Left renal pelvis (tissue), 4 donors: ENCODE measurements at regions not wholly inside any gene's neighbourhood (a gene's known extent, or its start where the extent isn't known, plus 50 kb on each side); places are given as distances from the start of the nearest gene placed in this dataset.

Source experiments
- DNase-seq, 4 donors: peaks; one replicate each; pipeline ENCODE4 v3.0.0-alpha.2; 2013; ENCODE audit warnings: low read depth in 4 of 4, low spot score in 3 of 4

DNA sequence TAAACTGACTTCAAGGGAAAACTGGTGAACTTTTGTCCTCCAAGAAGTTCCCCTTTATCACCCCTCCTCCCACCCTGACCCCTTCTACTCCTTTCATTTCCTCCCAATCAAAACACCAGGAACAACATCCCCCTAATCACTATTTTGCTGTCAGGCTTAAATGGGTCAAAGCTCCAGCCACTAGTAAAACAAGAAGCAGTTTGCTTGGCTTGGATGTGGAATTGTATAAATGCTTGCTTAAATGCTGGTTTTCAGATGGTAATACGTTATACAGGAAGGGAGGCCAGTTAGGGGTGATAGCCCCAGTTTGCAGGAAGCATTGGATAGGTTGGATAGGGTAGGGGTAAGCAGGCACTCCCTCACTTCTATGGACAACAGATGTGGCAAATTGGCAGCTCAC lies 473.6 kb downstream of the AGTPBP1 start:
- no peak for DNase-seq

- DNase-seq = no peak
Measured at GRCh38 chr9:85264695-85265094, 477.1 kb downstream of the AGTPBP1 start.

DNA sequence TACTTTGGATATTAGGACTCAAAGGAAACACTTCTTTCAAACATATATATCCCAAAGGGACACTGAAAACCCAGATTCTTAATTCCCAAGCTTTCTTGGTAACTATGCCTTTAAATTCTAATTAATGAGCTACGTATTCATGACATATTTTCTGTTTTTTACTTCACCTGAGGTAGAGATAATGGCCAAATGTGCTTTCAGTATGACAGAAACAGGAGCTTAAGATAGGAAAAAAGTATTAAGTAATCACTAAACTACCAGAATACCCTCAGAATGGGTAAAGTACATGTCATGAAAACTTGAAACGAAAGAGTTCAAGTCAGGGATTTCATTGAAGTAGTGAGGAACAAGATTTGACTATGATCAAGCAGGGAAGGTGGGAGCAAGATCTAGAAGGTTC lies 478.5 kb downstream of the AGTPBP1 start:
- DNase-seq = no peak

- DNase-seq = no peak
Measured at GRCh38 chr9:85262333-85262732, 479.4 kb downstream of the AGTPBP1 start.

GRCh38 chr9:85260275-85260845 lies 481.4 kb downstream of the AGTPBP1 start:
- no peak for DNase-seq

DNA sequence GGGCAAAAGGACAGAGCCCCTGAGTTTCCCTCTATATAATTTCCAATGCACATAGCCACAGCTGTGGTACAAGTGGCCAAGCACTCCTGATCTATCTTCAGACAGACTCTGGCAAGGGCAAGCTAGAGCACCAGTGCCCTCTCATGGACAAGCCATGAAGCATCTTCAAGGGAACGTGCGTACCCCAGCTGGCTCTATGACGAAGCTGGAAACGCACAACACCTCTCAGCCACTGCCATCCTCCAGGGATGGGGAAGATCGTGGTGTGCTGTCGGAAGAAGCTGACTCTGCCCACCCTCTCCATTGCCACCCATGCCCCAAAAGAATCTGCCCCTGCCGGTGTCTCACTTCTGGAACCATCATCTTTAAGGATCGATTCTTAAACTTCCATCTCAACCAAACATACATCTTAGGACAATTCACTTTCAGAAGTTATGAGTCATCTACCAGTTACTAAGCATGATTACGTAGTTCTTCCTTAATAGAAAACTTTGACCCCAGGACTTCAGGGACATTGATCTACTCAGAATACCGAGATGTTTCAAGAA lies 482.9 kb downstream of the AGTPBP1 start:
- DNase-seq = peak in 1 of 4 donors; percentile 50

GRCh38 chr9:85258236-85258635 lies 483.5 kb downstream of the AGTPBP1 start:
- no peak for DNase-seq

- no peak for DNase-seq
Measured at GRCh38 chr9:85249313-85249621, 492.5 kb downstream of the AGTPBP1 start.

DNA sequence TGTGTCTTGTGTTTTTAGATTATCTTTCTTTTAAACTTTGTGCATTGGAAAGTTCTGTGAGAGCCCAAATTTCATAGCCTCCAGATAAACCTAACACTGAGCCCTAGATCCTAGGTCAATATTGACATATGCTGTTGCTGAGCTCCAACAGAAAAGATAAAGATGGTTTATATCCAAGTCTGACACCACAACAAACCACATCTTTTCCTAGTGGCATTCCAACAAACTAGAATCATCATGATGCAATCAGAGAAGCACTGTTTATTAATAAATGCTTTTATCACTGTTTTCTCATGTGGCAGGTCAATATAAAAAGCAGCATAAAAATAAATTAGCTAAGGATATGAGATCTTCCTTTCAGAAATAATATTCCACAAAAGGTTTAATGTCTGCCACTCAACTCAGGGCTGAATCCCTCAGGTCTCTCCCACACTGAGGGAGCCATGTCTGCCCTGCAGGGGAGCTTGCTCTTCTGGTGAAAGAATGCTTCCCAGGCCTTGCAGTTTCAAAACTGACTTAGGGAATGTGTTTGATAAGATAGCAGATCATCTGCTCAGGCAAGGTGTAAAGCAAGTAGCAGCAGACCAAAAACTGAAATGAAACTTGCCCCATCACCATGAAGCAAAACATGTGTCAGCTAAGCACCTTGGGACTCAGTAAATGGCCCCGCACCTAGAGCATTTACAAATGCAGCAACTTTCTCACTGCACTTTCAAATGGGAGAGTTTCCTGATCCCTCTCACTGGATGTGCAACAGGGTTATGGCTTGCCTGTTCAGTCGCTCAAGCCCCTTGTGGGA lies 493.0 kb downstream of the AGTPBP1 start:
- no peak for DNase-seq

GRCh38 chr9:85246541-85246940 lies 495.2 kb downstream of the AGTPBP1 start:
- no peak for DNase-seq

GRCh38 chr9:85244856-85245255 lies 496.9 kb downstream of the AGTPBP1 start:
- DNase-seq = no peak

- DNase-seq = peak in 2 of 4 donors; percentile 42 to 48
Measured at GRCh38 chr9:85243977-85244376, 497.8 kb downstream of the AGTPBP1 start.

DNA sequence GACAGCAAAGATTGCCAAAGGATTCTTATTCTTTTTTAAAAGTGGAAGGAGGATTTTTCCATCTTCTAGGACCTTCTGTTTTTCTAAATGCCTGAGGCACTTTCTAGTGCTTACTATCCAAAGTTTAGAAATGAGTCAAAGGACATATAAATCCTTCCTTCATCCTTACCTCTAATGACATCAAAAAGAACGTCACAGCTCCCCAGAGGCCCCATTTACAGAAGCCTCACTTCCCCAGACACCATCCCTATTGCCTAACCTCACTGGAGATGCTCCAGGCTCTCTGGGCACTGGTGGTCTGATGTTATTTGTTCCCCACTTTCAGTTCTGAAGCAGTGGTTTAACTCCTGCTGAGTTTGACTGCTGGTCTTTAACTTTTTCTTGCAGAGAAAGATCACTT lies 504.3 kb downstream of the AGTPBP1 start:
- DNase-seq = no peak

DNA sequence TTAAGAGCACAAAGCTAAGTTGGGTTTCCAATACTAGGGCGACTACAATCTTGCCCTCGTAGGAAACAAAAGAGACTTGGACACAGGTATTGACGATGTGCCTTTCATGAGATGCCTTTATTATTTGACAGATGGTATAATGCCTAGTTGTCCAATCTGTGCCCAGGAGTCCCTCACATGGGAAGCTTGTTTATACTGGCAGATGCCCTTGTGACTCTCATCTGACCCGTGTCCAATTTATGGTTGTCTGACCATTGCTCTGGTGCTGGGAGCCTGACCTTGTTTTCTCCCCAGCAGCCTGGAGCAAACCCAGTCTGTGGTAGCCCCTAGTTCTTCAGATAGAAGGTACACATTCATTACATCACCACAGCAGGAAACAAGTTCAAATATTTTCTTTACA lies 511.7 kb downstream of the AGTPBP1 start:
- no peak for DNase-seq

- DNase-seq = no peak
Measured at GRCh38 chr9:85228111-85228855, 513.5 kb downstream of the AGTPBP1 start.

- DNase-seq = no peak
Measured at GRCh38 chr9:85225180-85225579, 516.6 kb downstream of the AGTPBP1 start.

- DNase-seq = no peak
Measured at GRCh38 chr9:85224729-85225128, 517.0 kb downstream of the AGTPBP1 start.

DNA sequence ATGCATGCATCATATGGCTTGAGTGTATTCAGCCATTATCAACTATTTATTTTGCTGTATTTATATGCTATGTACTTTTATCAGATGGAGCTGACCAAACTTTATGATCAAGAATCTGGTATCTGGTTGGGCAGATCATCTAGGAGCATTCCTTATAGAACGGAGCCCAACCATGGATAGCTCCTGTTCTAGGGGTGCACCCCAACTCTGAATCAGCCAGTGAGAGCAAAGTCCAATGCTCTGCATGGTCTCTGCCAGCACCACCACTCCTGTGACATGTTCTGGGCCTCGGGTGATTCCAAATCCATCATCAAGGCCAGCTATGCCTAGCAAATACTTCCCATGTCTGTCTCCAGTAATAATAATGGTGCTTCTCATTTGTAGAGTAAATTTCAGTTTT lies 517.5 kb downstream of the AGTPBP1 start:
- no peak for DNase-seq

DNA sequence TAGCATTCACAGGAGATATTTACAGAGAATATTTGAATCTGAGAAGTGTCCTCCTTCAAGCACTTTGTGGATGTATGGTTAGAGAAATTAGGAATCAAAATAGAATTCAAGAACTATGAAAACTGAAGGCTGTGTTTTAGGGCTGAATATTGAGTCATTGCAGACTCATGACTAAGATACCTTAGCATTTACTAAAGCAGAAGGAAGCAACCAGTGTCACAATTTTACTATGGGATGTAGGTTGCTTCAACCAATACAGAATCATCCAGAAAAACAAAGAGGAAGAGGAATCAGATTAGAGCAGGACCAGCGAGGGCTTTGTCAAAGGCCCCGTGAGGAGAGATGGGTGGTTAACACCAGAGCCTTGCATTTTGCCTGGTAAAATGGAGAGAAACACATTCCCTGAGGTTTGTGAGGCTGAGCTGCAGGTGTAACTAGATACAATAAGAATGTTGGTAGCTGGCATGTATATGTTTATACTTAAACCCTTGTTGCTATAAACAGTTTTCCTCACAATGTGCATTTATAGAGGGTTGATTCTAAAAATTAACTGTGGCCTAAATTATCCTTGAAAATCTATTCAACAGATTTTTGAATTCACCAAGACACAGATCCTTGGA lies 518.1 kb downstream of the AGTPBP1 start:
- no peak for DNase-seq

DNA sequence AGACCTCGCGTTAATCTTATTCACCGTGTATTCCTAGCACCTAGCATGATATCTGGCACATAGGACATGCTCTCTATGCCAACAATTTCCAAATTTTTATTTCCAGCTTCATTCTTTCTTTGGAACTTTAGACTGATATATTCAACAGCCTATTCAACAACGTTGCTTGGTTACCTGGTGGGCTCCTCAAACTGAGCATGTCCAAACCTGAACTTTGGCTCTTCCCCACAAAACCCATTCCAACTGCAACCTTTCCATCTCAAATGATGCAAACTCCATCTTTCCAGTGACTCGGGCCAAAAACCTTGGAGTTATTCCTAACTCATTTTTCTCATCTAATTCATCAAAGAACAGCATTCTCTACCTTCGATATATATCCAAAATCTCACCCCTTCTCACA lies 525.2 kb downstream of the AGTPBP1 start:
- no peak for DNase-seq

DNA sequence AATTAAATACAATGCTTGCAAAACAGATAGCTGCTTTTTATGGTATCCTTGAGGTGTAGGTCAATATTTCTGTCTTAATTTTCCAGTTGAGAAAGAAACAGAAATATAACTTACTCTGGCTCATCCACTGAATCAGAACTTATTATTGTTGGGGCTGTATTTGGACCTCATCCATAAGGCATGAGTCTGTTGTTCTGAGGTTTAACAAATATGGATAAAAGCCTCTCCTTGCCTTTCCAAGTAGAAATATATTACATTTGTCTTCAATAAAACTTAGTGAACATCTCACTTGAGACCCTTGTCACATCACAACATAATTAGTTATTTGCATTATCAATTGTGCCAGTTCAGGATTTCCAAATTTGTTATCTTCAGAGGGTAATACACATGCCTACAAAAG lies 525.8 kb downstream of the AGTPBP1 start:
- DNase-seq = no peak
